Neural cell (in vitro differentiated cells): ENCODE measurements at regions not wholly inside any gene's neighbourhood (a gene's known extent, or its start where the extent isn't known, plus 50 kb on each side); places are given as distances from the start of the nearest gene placed in this dataset.
A peak's percentile ranks its signal among the peaks of the same experiment; 100 is the strongest.

Experiments
- H2AFZ ChIP-seq: fragments of 200-600, 300-800 bp; sonication (generic), shearing (Covaris generic); 2 replicates; pipeline ENCODE4 v1.6.0; 2014; ENCODE audit warnings: low read depth, mild to moderate bottlenecking, antibody characterized with exemption, low read length, moderate library complexity
- H3F3A ChIP-seq: fragments of 200-600 bp; shearing (Covaris generic); 2 replicates; pipeline ENCODE4 v1.6.1; 2016; ENCODE audit warnings: mild to moderate bottlenecking, moderate library complexity, mixed read lengths, antibody characterized with exemption, low read length; ENCODE audit not compliant: insufficient read depth, poor library complexity, severe bottlenecking
- H3K27ac ChIP-seq: fragments of 200-600, 300-800 bp; sonication (generic), shearing (Covaris generic); 2 replicates; pipeline ENCODE4 v1.5.1; 2014; ENCODE audit warnings: mild to moderate bottlenecking, low read length, moderate library complexity
- H3K27me3 ChIP-seq: fragments of 300-800, 200-600 bp; sonication (generic), shearing (Covaris generic); 2 replicates; pipeline ENCODE4 v1.6.0; 2014; ENCODE audit warnings: mild to moderate bottlenecking, low read depth, low read length, moderate library complexity; ENCODE audit not compliant: insufficient read depth
- H3K36me3 ChIP-seq: fragments of 300-800, 200-600 bp; sonication (generic), shearing (Covaris generic); 2 replicates; pipeline ENCODE4 v1.5.1; 2014; ENCODE audit warnings: mild to moderate bottlenecking, antibody characterized with exemption, low read length, moderate library complexity; ENCODE audit not compliant: insufficient read depth
- H3K4me2 ChIP-seq: fragments of 300-800, 200-600 bp; sonication (generic), shearing (Covaris generic); 2 replicates; pipeline ENCODE4 v1.6.0; 2014; ENCODE audit warnings: mild to moderate bottlenecking, low read length
- H3K4me3 ChIP-seq: fragments of 300-800, 200-600 bp; sonication (generic), shearing (Covaris generic); 2 replicates; pipeline ENCODE4 v1.5.1; 2014; ENCODE audit warnings: mild to moderate bottlenecking, low read length, moderate library complexity
- H3K79me2 ChIP-seq: fragments of 200-600 bp; shearing (Covaris generic); replicated peaks from 2 replicates; pipeline ENCODE4 v1.6.0; 2014; ENCODE audit warnings: mild to moderate bottlenecking, low read length, moderate library complexity; ENCODE audit not compliant: insufficient read depth
- H3K9ac ChIP-seq: fragments of 300-800, 200-600 bp; sonication (generic), shearing (Covaris generic); 2 replicates; pipeline ENCODE4 v1.6.1; 2016; ENCODE audit warnings: mild to moderate bottlenecking, low read length, mixed read lengths
- H3K9me2 ChIP-seq: fragments of 200-600 bp; shearing (Covaris generic); 2 replicates; pipeline ENCODE4 v1.6.1; 2016; ENCODE audit warnings: mild to moderate bottlenecking, low read length, mixed read lengths; ENCODE audit not compliant: insufficient read depth
- H3K9me3 ChIP-seq: fragments of 200-600, 300-800 bp; sonication (generic), shearing (Covaris generic); 2 replicates; pipeline ENCODE4 v1.6.1; 2016; ENCODE audit warnings: mild to moderate bottlenecking, mixed run types, low read length, moderate library complexity, mixed read lengths
- H4K20me1 ChIP-seq: fragments of 200-600 bp; shearing (Covaris generic); 2 replicates; pipeline ENCODE4 v1.6.1; 2016; ENCODE audit warnings: mild to moderate bottlenecking, mixed run types; ENCODE audit not compliant: insufficient read depth
- CTCF ChIP-seq: fragments of 450-650 bp; IDR thresholded peaks from 2 replicates; pipeline ENCODE4 v1.5.1; 2014; ENCODE audit warnings: antibody characterized with exemption, mild to moderate bottlenecking, moderate library complexity; ENCODE audit not compliant: poor library complexity, severe bottlenecking
- EP300 ChIP-seq: fragments of 450-650 bp; conservative IDR thresholded peaks from 2 replicates; pipeline ENCODE4 v1.6.1; 2014; ENCODE audit warnings: antibody characterized with exemption, mild to moderate bottlenecking, moderate library complexity; ENCODE audit not compliant: poor library complexity, severe bottlenecking
- EZH2 ChIP-seq: fragments of 200-600, 300-800 bp; shearing (Covaris generic), sonication (generic); IDR thresholded peaks from 2 replicates; pipeline ENCODE4 v1.6.1; 2014; ENCODE audit warnings: antibody characterized with exemption, low read length, borderline replicate concordance, mild to moderate bottlenecking; ENCODE audit not compliant: insufficient read depth, poor library complexity, severe bottlenecking
- MXI1 ChIP-seq: fragments of 450-650 bp; conservative IDR thresholded peaks from 2 replicates; pipeline ENCODE4 v1.6.1; 2014; ENCODE audit warnings: antibody characterized with exemption, mild to moderate bottlenecking; ENCODE audit not compliant: poor library complexity, severe bottlenecking
- POLR2AphosphoS5 ChIP-seq: IDR thresholded peaks from 2 replicates; pipeline ENCODE4 v1.6.1; 2012
- RAD21 ChIP-seq: fragments of 450-650 bp; conservative IDR thresholded peaks from 2 replicates; pipeline ENCODE4 v1.6.1; 2014; ENCODE audit warnings: antibody characterized with exemption, mild to moderate bottlenecking, moderate library complexity
- REST ChIP-seq: IDR thresholded peaks from 2 replicates; pipeline ENCODE4 v1.6.1; 2012; ENCODE audit warnings: borderline replicate concordance
- SMC3 ChIP-seq: fragments of 450-650 bp; conservative IDR thresholded peaks from 2 replicates; pipeline ENCODE4 v1.6.1; 2014; ENCODE audit warnings: antibody characterized with exemption, mild to moderate bottlenecking, moderate library complexity; ENCODE audit not compliant: poor library complexity
- TAF1 ChIP-seq: IDR thresholded peaks from 2 replicates; pipeline ENCODE4 v1.6.1; 2012; ENCODE audit warnings: low read depth

GRCh38 chr20:40472905-40473304, 216.1 kb downstream of the MAFB start:
- no peaks in the 10 kb centered on the region for H3K36me3 ChIP-seq
- no peak for TF ChIP-seq SMC3
- no peak for TF ChIP-seq RAD21
- TF ChIP-seq EZH2, result no peak
- no peak for TF ChIP-seq CTCF
- TF ChIP-seq TAF1, result no peak
- TF ChIP-seq REST, result no peak
- no peak for TF ChIP-seq MXI1
- no peak for TF ChIP-seq POLR2AphosphoS5
- TF ChIP-seq EP300, result no peak
- H3K4me2 ChIP-seq, result no peak overlapping the region
- no peak overlapping the region for H3K4me3 ChIP-seq
- no peaks in the 10 kb centered on the region for H4K20me1 ChIP-seq
- no peaks in the 10 kb centered on the region for H3K79me2 ChIP-seq
- H3K9ac ChIP-seq, result no peak overlapping the region
- no peaks in the 10 kb centered on the region for H3K9me3 ChIP-seq
- no peak overlapping the region for H2AFZ ChIP-seq
- H3K27me3 ChIP-seq, result no peaks in the 10 kb centered on the region
- no peaks in the 10 kb centered on the region for H3F3A ChIP-seq
- no peak overlapping the region for H3K27ac ChIP-seq
- no peaks in the 10 kb centered on the region for H3K9me2 ChIP-seq

DNA sequence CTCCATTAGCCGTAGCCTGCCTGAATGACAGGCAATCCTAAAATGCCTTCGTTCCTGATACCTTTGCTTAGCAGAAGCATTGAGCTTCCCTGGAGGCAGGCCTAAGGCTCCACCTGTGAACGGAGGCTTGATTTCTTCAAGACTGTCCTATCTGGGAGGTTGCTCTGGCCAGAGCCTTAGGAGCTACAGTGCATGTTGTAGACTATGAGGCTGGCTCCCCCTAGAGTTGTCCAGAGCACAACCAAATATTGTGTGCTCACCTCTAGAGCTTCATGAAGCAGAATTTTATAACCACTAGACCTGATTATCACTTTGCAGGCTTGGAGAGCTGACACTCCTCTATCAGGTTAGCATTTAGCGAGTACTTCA, 217.8 kb downstream of the MAFB start:
- Histone ChIP-seq H3K4me2 (no peak overlapping the region), H3K9me3 (no peaks in the 10 kb centered on the region), H3K36me3 (no peaks in the 10 kb centered on the region), H3K27me3 (no peaks in the 10 kb centered on the region), H3K4me3 (no peak overlapping the region), H2AFZ (no peak overlapping the region), H3K9ac (no peak overlapping the region), H3K27ac (no peak overlapping the region), H3K79me2 (no peaks in the 10 kb centered on the region), H3F3A (no peaks in the 10 kb centered on the region), H3K9me2 (no peaks in the 10 kb centered on the region), H4K20me1 (no peaks in the 10 kb centered on the region)
- TF ChIP-seq TAF1 (no peak), EP300 (no peak), EZH2 (no peak), RAD21 (peak; percentile 72), CTCF (peak; percentile 65), REST (no peak), POLR2AphosphoS5 (no peak), MXI1 (no peak), SMC3 (peak; percentile 72)
